Loucy (cell line): ENCODE measurements at regions not wholly inside any gene's neighbourhood (a gene's known extent, or its start where the extent isn't known, plus 50 kb on each side); places are given as distances from the start of the nearest gene placed in this dataset.

Experiments
- CTCF ChIP-seq: fragments of 200-600 bp; sonication (generic); conservative IDR thresholded peaks from 2 replicates; pipeline ENCODE4 v1.5.1; 2014; ENCODE audit warnings: mild to moderate bottlenecking, antibody characterized with exemption, low read length
- EZH2phosphoT487 ChIP-seq: fragments of 200-600 bp; IDR thresholded peaks from 2 replicates; pipeline ENCODE4 v1.6.1; 2018; ENCODE audit warnings: antibody characterized with exemption, mild to moderate bottlenecking, moderate library complexity, borderline replicate concordance

- TF ChIP-seq CTCF (no peak), EZH2phosphoT487 (no peak)
These were observed 161.0 kb upstream of the RMST start for GRCh38 chr12:97301576-97301975.
